Gastroesophageal sphincter (tissue), 3 donors: ENCODE measurements at regions not wholly inside any gene's neighbourhood (a gene's known extent, or its start where the extent isn't known, plus 50 kb on each side); places are given as distances from the start of the nearest gene placed in this dataset.

Experiments
- POLR2A ChIP-seq, 2 donors: fragments of 450-650 bp; IDR thresholded peaks; one replicate each; pipeline ENCODE4 v1.6.1; 2017; ENCODE audit warnings: antibody characterized with exemption in 2 of 2, mild to moderate bottlenecking in 2 of 2, moderate library complexity in 1 of 2
- TF ChIP-seq, protein P1 (sequence below), 4 experiments: fragments of 200-600 bp in 2 of 4; fragments of 450-650 bp in 2 of 4; sonication (generic) in 1 of 4; IDR thresholded peaks; one replicate each; pipeline ENCODE4 v1.5.1; 2017 to 2019; ENCODE audit warnings: antibody characterized with exemption in 4 of 4, mild to moderate bottlenecking in 2 of 4, moderate library complexity in 2 of 4

GRCh38 chr6:113301651-113302050 lies 555.5 kb upstream of the MARCKS start:
- TF ChIP-seq, protein P1, sequence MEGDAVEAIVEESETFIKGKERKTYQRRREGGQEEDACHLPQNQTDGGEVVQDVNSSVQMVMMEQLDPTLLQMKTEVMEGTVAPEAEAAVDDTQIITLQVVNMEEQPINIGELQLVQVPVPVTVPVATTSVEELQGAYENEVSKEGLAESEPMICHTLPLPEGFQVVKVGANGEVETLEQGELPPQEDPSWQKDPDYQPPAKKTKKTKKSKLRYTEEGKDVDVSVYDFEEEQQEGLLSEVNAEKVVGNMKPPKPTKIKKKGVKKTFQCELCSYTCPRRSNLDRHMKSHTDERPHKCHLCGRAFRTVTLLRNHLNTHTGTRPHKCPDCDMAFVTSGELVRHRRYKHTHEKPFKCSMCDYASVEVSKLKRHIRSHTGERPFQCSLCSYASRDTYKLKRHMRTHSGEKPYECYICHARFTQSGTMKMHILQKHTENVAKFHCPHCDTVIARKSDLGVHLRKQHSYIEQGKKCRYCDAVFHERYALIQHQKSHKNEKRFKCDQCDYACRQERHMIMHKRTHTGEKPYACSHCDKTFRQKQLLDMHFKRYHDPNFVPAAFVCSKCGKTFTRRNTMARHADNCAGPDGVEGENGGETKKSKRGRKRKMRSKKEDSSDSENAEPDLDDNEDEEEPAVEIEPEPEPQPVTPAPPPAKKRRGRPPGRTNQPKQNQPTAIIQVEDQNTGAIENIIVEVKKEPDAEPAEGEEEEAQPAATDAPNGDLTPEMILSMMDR (IDR thresholded peaks at IDR 0.05) = no peak
- no peak for TF ChIP-seq POLR2A (IDR thresholded peaks at IDR 0.05)
